ENCODE measurements at regions not wholly inside any gene's neighbourhood (a gene's known extent, or its start where the extent isn't known, plus 50 kb on each side); places are given as distances from the start of the nearest gene placed in this dataset.
A peak's percentile ranks its signal among the peaks of the same experiment; 100 is the strongest.

DNA sequence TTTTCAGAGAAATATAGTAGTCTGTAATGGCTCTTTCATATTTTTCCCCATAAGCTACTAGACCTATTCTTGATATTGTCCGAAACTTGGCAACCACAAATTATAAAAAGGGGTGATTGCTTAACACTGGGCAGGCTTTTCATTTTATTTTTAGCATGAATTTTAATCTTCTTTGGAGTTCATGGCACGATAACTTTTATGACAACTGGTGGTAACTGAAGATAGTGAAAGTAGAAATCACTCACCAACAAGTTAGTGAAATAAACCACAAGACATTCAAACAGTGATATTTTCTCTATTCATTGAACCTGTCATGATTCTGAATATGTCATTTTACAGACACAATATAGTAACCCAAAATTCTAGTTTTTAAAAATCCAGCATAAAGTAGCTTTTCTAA, 213.9 kb downstream of the PRDM9 start:
- TF ChIP-seq, protein P1, sequence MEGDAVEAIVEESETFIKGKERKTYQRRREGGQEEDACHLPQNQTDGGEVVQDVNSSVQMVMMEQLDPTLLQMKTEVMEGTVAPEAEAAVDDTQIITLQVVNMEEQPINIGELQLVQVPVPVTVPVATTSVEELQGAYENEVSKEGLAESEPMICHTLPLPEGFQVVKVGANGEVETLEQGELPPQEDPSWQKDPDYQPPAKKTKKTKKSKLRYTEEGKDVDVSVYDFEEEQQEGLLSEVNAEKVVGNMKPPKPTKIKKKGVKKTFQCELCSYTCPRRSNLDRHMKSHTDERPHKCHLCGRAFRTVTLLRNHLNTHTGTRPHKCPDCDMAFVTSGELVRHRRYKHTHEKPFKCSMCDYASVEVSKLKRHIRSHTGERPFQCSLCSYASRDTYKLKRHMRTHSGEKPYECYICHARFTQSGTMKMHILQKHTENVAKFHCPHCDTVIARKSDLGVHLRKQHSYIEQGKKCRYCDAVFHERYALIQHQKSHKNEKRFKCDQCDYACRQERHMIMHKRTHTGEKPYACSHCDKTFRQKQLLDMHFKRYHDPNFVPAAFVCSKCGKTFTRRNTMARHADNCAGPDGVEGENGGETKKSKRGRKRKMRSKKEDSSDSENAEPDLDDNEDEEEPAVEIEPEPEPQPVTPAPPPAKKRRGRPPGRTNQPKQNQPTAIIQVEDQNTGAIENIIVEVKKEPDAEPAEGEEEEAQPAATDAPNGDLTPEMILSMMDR (IDR thresholded peaks at IDR 0.05), result no peak

DNA sequence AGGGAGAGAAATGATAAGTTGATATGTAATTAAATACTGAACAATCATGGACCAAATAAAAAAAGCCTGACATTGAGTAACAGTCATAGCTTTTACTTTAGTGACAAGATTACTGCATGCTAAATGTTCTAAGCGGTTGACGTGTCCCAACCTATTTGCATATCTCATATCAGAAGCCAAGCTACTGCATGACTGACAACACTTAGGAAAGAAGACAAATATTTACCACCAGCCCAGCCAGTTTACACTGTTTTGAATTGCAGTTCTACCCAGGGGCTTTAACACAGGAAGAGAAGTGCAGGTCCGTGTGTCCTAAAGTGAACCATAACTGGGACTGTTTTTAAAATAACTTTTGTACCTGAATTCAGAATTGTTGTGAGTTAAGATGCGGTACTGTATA, 219.9 kb downstream of the PRDM9 start:
- TF ChIP-seq, protein P1 (IDR thresholded peaks at IDR 0.05), result no peak

DNA sequence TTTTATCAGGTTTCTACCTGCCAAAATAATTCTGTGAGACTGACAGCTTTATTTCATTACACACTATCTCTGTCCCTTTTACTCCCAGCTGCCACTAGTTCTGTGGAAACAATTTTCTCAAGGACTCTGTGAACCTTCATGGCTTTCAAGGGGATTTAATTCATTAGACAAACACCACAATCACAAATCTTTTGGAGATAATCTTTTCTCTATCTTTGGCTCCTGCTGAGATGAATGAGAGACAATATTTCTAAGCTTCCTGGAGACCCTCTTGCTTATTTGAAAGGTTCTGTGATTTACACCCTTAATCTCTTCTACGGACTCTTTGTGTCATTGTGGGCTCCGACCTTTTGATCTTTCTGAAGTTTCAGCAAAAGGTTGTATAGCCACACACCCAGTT, 222.6 kb downstream of the PRDM9 start:
- TF ChIP-seq, protein P1 (IDR thresholded peaks at IDR 0.05), result no peak

DNA sequence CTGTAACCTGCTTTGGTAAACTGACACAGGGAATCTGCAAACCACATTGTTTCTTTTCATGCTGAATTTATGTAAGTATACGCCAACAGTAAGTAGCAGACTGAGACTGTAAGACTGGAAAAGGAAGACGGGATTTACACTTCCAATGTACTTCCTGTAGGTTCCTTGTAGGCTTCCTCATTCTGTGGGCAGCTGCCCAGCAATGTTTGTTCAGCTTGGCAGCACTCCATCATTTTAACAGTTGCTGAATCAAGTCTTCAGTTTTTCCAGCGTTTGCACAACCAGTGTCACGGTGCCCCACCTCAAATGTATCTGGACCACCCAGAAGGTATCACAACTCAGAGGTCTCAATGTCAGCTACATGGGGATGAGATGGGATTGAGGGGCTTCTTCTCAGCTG, 232.6 kb downstream of the PRDM9 start:
- TF ChIP-seq, protein P1 (IDR thresholded peaks at IDR 0.05), result no peak

DNA sequence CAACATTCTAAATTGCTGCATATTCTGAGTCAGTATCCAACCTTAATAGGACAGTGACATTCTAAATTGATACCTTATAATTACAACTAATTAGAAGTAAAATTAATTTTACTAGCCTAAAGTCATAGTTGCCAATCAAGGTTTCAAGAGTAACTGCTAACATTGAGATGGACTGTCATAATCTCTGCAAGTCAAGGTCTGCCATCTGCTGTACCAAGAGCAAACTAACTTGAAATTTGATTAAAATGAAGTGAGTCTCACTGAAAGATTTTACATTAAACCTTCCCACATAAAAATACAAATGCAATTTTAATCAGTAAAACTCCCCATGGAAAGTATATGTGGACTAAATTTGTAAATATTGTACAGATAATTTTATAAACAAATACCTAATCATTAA, 235.3 kb downstream of the PRDM9 start:
- TF ChIP-seq, protein P1 (IDR thresholded peaks at IDR 0.05), result peak; percentile 51

DNA sequence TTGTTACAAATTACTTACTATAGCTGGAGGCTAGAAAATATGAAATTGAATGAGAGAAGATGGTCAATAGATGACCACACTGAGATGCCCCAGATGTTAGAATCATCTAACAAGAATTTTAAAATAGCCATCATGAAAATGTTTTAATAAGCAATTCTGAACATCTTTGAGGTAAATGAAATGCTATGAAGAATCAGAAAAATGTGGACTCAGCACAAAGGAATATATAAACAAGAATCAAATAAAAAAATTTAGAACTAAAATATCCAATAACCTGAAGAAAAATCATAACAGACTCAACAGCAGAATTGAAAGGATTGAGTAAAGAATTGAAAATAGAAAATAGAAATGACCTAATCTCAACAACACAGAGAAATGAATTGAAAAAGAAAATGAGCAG, 248.5 kb downstream of the PRDM9 start:
- TF ChIP-seq, protein P1 (IDR thresholded peaks at IDR 0.05), result no peak

DNA sequence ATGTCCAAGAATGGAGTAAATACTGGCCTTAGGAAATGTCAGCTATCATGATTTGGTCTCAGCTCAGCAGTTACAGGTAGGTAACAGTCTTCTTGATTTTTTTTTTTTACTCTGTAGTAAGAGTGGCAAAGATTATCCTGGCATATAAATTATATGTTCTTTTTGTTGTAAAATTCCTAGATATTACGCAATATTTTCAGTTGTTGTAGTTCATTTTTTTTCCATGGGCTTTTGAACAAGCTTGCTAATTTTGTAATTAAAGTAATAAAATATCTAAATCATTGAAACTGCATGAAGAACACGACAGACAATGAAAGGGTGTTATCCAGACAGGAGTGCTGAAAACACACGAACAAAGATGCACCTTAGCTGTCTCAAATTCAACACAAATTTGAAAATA, 249.4 kb downstream of the PRDM9 start:
- TF ChIP-seq, protein P1 (IDR thresholded peaks at IDR 0.05), result no peak

DNA sequence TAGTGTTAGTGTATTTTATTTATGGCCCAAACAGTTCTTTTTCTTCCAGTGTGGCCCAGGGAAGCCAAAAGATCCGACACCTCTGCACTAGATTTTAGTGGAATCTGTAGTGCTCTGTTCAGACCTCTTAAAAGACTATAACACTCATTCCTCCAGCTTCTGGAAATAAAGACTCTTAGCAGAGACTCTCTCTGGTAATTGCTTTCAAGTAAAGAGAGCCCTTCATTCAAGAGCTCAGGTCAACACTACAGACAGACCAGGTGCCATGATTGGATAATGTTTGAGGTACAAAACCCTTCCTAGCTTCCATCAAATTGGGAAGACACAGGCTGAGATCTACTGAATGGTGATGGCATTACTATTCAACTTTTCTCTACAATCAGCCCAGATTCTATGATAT, 255.8 kb downstream of the PRDM9 start:
- TF ChIP-seq, protein P1 (IDR thresholded peaks at IDR 0.05), result no peak

All from LNCAP (cell line).